Heart right ventricle (tissue), 16 donors: ENCODE measurements at regions not wholly inside any gene's neighbourhood (a gene's known extent, or its start where the extent isn't known, plus 50 kb on each side); places are given as distances from the start of the nearest gene placed in this dataset.
"Not testable (repeated sequence)": the region's sequence is repeated elsewhere in the genome, so short reads cannot be mapped to it uniquely, and the experiment has no call there.

ENCODE experiments used
- ATAC-seq, 8 donors: fragments of 200-7000 bp; cut with Tn5 transposase; one replicate each; pipeline ENCODE4 v1.9.1; 2020; ENCODE audit warnings: mild to moderate bottlenecking in 8 of 8, moderate library complexity in 8 of 8, moderate number of reproducible peaks in 1 of 8
- DNase-seq, 2 donors: peaks; one replicate each; pipeline ENCODE4 v3.0.0-alpha.2; 2020
- H3K27ac ChIP-seq, 10 donors: fragments of 200-600 bp; sonication (generic) in 2 of 10; one replicate each; pipeline versions ENCODE4 v1.5.0 to v1.8.0; 2020 to 2022; ENCODE audit warnings: mild to moderate bottlenecking in 3 of 10
- H3K27me3 ChIP-seq, 7 donors: fragments of 200-600 bp; one replicate each; pipeline ENCODE4 v1.8.0; 2021 to 2022; ENCODE audit warnings: mild to moderate bottlenecking in 2 of 7
- H3K36me3 ChIP-seq, 9 donors: fragments of 200-600 bp; sonication (generic) in 1 of 9; one replicate each; pipeline versions ENCODE4 v1.5.0 to v1.8.0; 2020 to 2022; ENCODE audit warnings: mild to moderate bottlenecking in 2 of 9
- H3K4me1 ChIP-seq, 9 donors: fragments of 200-600 bp; sonication (generic) in 1 of 9; one replicate each; pipeline versions ENCODE4 v1.5.0 to v1.8.0; 2020 to 2022; ENCODE audit warnings: mild to moderate bottlenecking in 4 of 9
- H3K4me3 ChIP-seq, 10 donors: fragments of 200-600 bp; sonication (generic) in 2 of 10; one replicate each; pipeline versions ENCODE4 v1.5.0 to v1.8.0; 2020 to 2022; ENCODE audit warnings: mild to moderate bottlenecking in 7 of 10, moderate library complexity in 2 of 10
- H3K9me3 ChIP-seq, 11 donors: fragments of 200-600 bp in 10 of 11; sonication (generic) in 2 of 11; one replicate each; pipeline versions ENCODE4 v1.5.0 to v1.8.0; 2013 to 2022; ENCODE audit warnings: mild to moderate bottlenecking in 2 of 11, control low read depth in 1 of 11, moderate library complexity in 1 of 11
- CTCF ChIP-seq, 9 donors: fragments of 200-600 bp; sonication (generic) in 2 of 9; IDR thresholded peaks; one replicate each; pipeline versions ENCODE4 v1.5.0 to v1.8.0; 2021 to 2022; ENCODE audit warnings: antibody characterized with exemption in 9 of 9, mild to moderate bottlenecking in 5 of 9, moderate library complexity in 1 of 9
- WGBS, 2 donors: extraction: QIAGEN DNeasy Blood & Tissue Kit; methylation state at CpG; one replicate each; pipeline ENCODE4 v1.1.7; 2013; ENCODE audit warnings: inconsistent platforms in 1 of 2; 5-methylcytosine and 5-hydroxymethylcytosine counted together
- intact Hi-C, 10 donors: fragments of 100-400 bp; cut with DNase I; formaldehyde crosslinking; loops; one replicate each; pipeline versions ENCODE4 v1.11.1 to v1.14.2; 2022
- donor health status: Arrhythmogenic right ventricular cardiomyopathy.
- donor health status: ischemic (EF 13 %, LVEDD 7.1; RV severe dilation, severe dysfunction).
- donor health status: healthy with polysubstance abuse.
- donor health status: DM: no; HTN: yes; CAD: no.
- donor health status: DM: no; HTN: no; CAD: no.
- donor health status: ischemic (EF 25% LVEDD 6.9; RV normal size, moderate dysfunction).
- donor health status: ischemic (EF 25% LVEDD 5.7; RV mildly dilated, moderate dysfunction).
- donor health status: healthy.
- donor health status: DM: yes; HTN: yes; CAD: no.
- donor health status: Ischemic cardiomyopathy.
- donor health status: ischemic (EF 35%, LVEDD 5.7; RV mildly dilated, moderate dysfunction).
- donor health status: nonischemic (EF 11% LVEDD 7.7; RV severe dilation, severe dysfunction).
- donor health status: DM: yes; HTN: yes; CAD: no.
- donor health status: PGD.
- donor health status: ischemic (EF 29% LVEDD 5.4; RV normal size, mild dysfunction).
- donor health status: nonischemic (EF 23%, LVEDD 6.1; RV moderate dilation, normal function).

- Histone ChIP-seq H3K36me3 (no peaks in the 10 kb centered on the region), H3K4me1 (no peaks in the 10 kb centered on the region), H3K27ac (no peak overlapping the region), H3K27me3 (no peaks in the 10 kb centered on the region), H3K4me3 (no peak overlapping the region), H3K9me3 (peaks cover 0 to 24% (median 8%) of the 10 kb centered on the region in 11 donors)
- WGBS, 2 donors: 81 to 85% methylated on average over 6 of the region's 6 CpGs
- ATAC-seq (no peak), DNase-seq (no peak)
- intact Hi-C loops: no loop called here
- no peak for TF ChIP-seq CTCF (IDR thresholded peaks at IDR 0.05)
Measured at GRCh38 chr18:1034971-1035370, 130.3 kb downstream of the ADCYAP1 start.

DNA sequence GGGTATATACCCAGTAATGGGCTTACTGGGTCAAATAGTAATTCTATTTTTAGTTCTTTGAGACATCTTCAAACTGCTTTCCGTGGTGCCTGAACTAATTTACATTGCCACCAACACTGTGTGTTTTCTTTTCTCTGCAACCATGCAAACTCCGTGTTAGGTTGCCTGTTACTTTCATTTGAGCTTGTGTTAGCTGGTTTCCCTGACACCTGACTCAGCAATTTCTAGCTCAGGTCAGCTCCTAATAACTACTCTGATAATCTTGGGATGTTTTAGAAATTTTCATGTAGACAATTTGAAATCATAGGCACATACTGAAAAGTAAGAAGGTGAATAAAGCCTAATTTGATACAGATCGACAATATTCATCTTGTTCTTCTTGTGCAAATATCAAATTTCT lies 132.3 kb downstream of the ADCYAP1 start:
- 72% methylated on average over 3 of the region's 3 CpGs for WGBS, 2 donors
- Histone ChIP-seq H3K9me3 (peaks cover 0 to 13% (median 0%) of the 10 kb centered on the region in 11 donors), H3K36me3 (no peaks in the 10 kb centered on the region), H3K27me3 (no peaks in the 10 kb centered on the region), H3K4me1 (no peaks in the 10 kb centered on the region), H3K4me3 (no peak overlapping the region), H3K27ac (no peak overlapping the region)
- TF ChIP-seq CTCF (IDR thresholded peaks at IDR 0.05): no peak
- no peak for DNase-seq
- ATAC-seq: no peak
- intact Hi-C loops: no loop called here

GRCh38 chr18:1037776-1038175 lies 133.1 kb downstream of the ADCYAP1 start:
- no peaks in the 10 kb centered on the region for H3K4me1 ChIP-seq
- no peak for TF ChIP-seq CTCF (IDR thresholded peaks at IDR 0.05)
- no peak overlapping the region for H3K4me3 ChIP-seq
- H3K36me3 ChIP-seq: no peaks in the 10 kb centered on the region
- peaks cover 0 to 21% (median 0%) of the 10 kb centered on the region in 11 donors for H3K9me3 ChIP-seq
- no peaks in the 10 kb centered on the region for H3K27me3 ChIP-seq
- intact Hi-C loops: no loop called here
- no peak overlapping the region for H3K27ac ChIP-seq
- 40 to 41% methylated on average over 2 of the region's 2 CpGs for WGBS, 2 donors
- no peak for DNase-seq
- ATAC-seq: no peak

- no peak for TF ChIP-seq CTCF (IDR thresholded peaks at IDR 0.05)
- 87 to 88% methylated on average over 7 of the region's 7 CpGs for WGBS, 2 donors
- Histone ChIP-seq H3K4me3 (no peak overlapping the region), H3K4me1 (no peaks in the 10 kb centered on the region), H3K27me3 (no peaks in the 10 kb centered on the region), H3K27ac (no peak overlapping the region), H3K36me3 (no peaks in the 10 kb centered on the region), H3K9me3 (peaks cover 0 to 32% (median 0%) of the 10 kb centered on the region in 11 donors)
- no peak for ATAC-seq
- intact Hi-C loops: no loop called here
- DNase-seq: no peak
Measured at GRCh38 chr18:1039421-1039820, 134.8 kb downstream of the ADCYAP1 start.

DNA sequence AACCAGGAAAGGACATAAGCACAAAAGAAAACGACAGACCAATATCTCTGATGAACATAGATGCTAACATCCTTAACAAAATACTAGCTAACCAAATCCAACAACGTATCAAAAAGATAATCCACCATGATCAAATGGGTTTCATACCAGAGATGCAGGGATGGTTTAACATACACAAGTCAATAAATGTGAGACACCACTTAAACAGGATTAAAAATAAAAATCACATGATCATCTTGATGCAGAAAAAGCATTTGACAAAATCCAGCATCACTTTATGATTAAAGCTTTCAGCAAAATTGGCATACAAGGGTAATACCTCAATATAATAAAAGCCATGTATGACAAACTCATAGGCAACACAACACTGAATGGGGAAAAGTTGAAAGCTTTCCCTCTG lies 138.4 kb downstream of the ADCYAP1 start:
- H3K27me3 ChIP-seq, H3K27ac ChIP-seq, ATAC-seq, DNase-seq, H3K4me3 ChIP-seq, intact Hi-C loops, H3K4me1 ChIP-seq, H3K36me3 ChIP-seq: not testable (repeated sequence)
- H3K9me3 ChIP-seq: peaks cover 0 to 32% (median 0%) of the 10 kb centered on the region in 11 donors
- WGBS, 2 donors: 75 to 84% methylated on average over 2 of the region's 2 CpGs
